B cell (primary cell): ENCODE measurements at regions not wholly inside any gene's neighbourhood (a gene's known extent, or its start where the extent isn't known, plus 50 kb on each side); places are given as distances from the start of the nearest gene placed in this dataset.

Source experiments
- ATAC-seq: fragments of 200-7000 bp; cut with Tn5 transposase; one replicate; pipeline ENCODE4 v1.10.0; 2021; ENCODE audit warnings: low read depth, mild to moderate bottlenecking, moderate number of reproducible peaks, moderate library complexity
- CTCF ChIA-PET: fragments of 350-600 bp; sonication (Branson Sonifier 250); formaldehyde crosslinking; loops from one replicate; lab custom pipeline; 2021; ENCODE audit warnings: antibody characterized with exemption, inconsistent platforms; lab: Charles Lee
- POLR2A ChIA-PET: fragments of 350-600 bp; sonication (Branson Sonifier 250); formaldehyde crosslinking; loops from one replicate; lab custom pipeline; 2021; ENCODE audit warnings: antibody characterized with exemption; lab: Charles Lee
- DNase-seq: peaks from one replicate; pipeline ENCODE4 v3.0.0; 2013
- H2AFZ ChIP-seq: 2 replicates; pipeline ENCODE4 v1.6.1; 2012; ENCODE audit warnings: mild to moderate bottlenecking, low read depth, low read length; ENCODE audit not compliant: insufficient read depth, poor library complexity, severe bottlenecking
- H3K27ac ChIP-seq, 2 donors: 1 replicate in 1 of 2; 2 replicates in 1 of 2; pipeline ENCODE4 v1.5.1; 2012 to 2013; ENCODE audit warnings: low read length in 2 of 2, mild to moderate bottlenecking in 2 of 2, moderate library complexity in 1 of 2
- H3K27me3 ChIP-seq, 4 experiments: fragments of 200-600 bp in 1 of 4; sonication (generic) in 1 of 4; replicated peaks in 1 of 4; 1 replicate in 2 of 4; 2 replicates in 2 of 4; pipeline versions ENCODE4 v1.6.1 to v1.7.0; 2013 to 2016; ENCODE audit warnings: low read length in 3 of 4, mild to moderate bottlenecking in 2 of 4, mixed read lengths in 1 of 4, moderate library complexity in 1 of 4; ENCODE audit not compliant: insufficient read depth in 4 of 4, control insufficient read depth in 3 of 4; ENCODE audit errors: control extremely low read depth in 1 of 4
- H3K36me3 ChIP-seq, 2 experiments: replicated peaks in 1 of 2; 1 replicate in 1 of 2; 2 replicates in 1 of 2; pipeline versions ENCODE4 v1.6.1 to v1.7.1; 2013; ENCODE audit warnings: low read length in 1 of 2; ENCODE audit not compliant: insufficient read depth in 2 of 2, control insufficient read depth in 1 of 2; ENCODE audit errors: control extremely low read depth in 1 of 2, extremely low read depth in 1 of 2
- H3K4me1 ChIP-seq, 2 donors: fragments of 200-600 bp in 1 of 2; sonication (generic) in 1 of 2; 1 replicate in 1 of 2; 2 replicates in 1 of 2; pipeline versions ENCODE4 v1.5.1 to v1.6.1; 2013 to 2017; ENCODE audit warnings: low read length in 2 of 2; ENCODE audit not compliant: control insufficient read depth in 2 of 2, insufficient read depth in 2 of 2
- H3K4me2 ChIP-seq: replicated peaks from 2 replicates; pipeline ENCODE3; 2012; ENCODE audit warnings: mild to moderate bottlenecking, low read depth, low read length; ENCODE audit not compliant: poor library complexity, severe bottlenecking
- H3K4me3 ChIP-seq, 5 experiments: fragments of 200-600 bp in 1 of 5; sonication (generic) in 1 of 5; 1 replicate in 3 of 5; 2 replicates in 2 of 5; pipeline versions ENCODE4 v1.5.1 to v1.7.0; 2011 to 2016; ENCODE audit warnings: low read length in 4 of 5, mild to moderate bottlenecking in 4 of 5, low read depth in 2 of 5, control low read depth in 1 of 5, moderate library complexity in 1 of 5; ENCODE audit not compliant: insufficient read depth in 1 of 5; ENCODE audit errors: control extremely low read depth in 1 of 5, extremely low read depth in 1 of 5
- H3K79me2 ChIP-seq: fragments of 200-600 bp; sonication (generic); one replicate; pipeline ENCODE4 v1.6.0; 2016; ENCODE audit warnings: low read length; ENCODE audit not compliant: control insufficient read depth, insufficient read depth
- H3K9ac ChIP-seq: fragments of 200-600 bp; sonication (generic); 2 replicates; pipeline ENCODE4 v1.6.1; 2017; ENCODE audit warnings: mild to moderate bottlenecking, low read length, moderate library complexity
- H3K9me3 ChIP-seq, 3 donors: one replicate each; pipeline versions ENCODE4 v1.6.1 to v1.7.1; 2013; ENCODE audit warnings: low read length in 2 of 3; ENCODE audit not compliant: control insufficient read depth in 2 of 3, insufficient read depth in 1 of 3; ENCODE audit errors: control extremely low read depth in 1 of 3
- H4K20me1 ChIP-seq: 2 replicates; pipeline ENCODE4 v1.6.0; 2012; ENCODE audit warnings: mild to moderate bottlenecking, low read length; ENCODE audit not compliant: insufficient read depth, control insufficient read depth, poor library complexity, severe bottlenecking
- H3K27ac Mint-ChIP-seq: one replicate; pipeline ENCODE4 v1.8.0; 2021; ENCODE audit warnings: mixed read lengths
- H3K27me3 Mint-ChIP-seq: one replicate; pipeline ENCODE4 v1.8.0; 2021; ENCODE audit warnings: mixed read lengths
- H3K4me1 Mint-ChIP-seq: one replicate; pipeline ENCODE4 v1.8.0; 2021; ENCODE audit warnings: mixed read lengths
- H3K4me3 Mint-ChIP-seq: one replicate; pipeline ENCODE4 v1.8.0; 2021; ENCODE audit warnings: mixed read lengths
- H3K9me3 Mint-ChIP-seq: one replicate; pipeline ENCODE4 v1.8.0; 2022; ENCODE audit warnings: mixed read lengths; ENCODE audit not compliant: insufficient read depth
- CTCF ChIP-seq: fragments of 200-600 bp; IDR thresholded peaks from one replicate; pipeline ENCODE4 v1.8.0; 2022; ENCODE audit warnings: antibody characterized with exemption, mild to moderate bottlenecking
- EZH2 ChIP-seq: IDR thresholded peaks from 2 replicates; pipeline ENCODE4 v1.6.1; 2012; ENCODE audit warnings: borderline replicate concordance, low read depth, mild to moderate bottlenecking, moderate library complexity, low read length; ENCODE audit not compliant: insufficient read depth, poor library complexity, severe bottlenecking
- WGBS: methylation state at CpG from one replicate; pipeline ENCODE4 v1.1.5; 2013; ENCODE audit warnings: missing lambda C conversion rate; ENCODE audit not compliant: insufficient coverage; 5-methylcytosine and 5-hydroxymethylcytosine counted together
- intact Hi-C: fragments of 100-400 bp; cut with micrococcal nuclease; formaldehyde crosslinking; loops from one replicate; pipeline ENCODE4 v1.10.0; 2022

- Histone ChIP-seq H3K79me2 (no peaks in the 10 kb centered on the region), H3K36me3 (no peaks in the 10 kb centered on the region), H3K9me3 (peaks cover 0 to 3% (median 0%) of the 10 kb centered on the region in 3 donors), H3K4me1 (peaks cover 23 to 28% of the 10 kb centered on the region in 2 donors), H3K9ac (no peak overlapping the region), H2AFZ (no peak overlapping the region), H3K27me3 (no peaks in the 10 kb centered on the region), H3K4me3 (no peak overlapping the region), H3K27ac (no peak overlapping the region), H4K20me1 (no peaks in the 10 kb centered on the region), H3K4me2 (no peak overlapping the region)
- no peak overlapping the region for H3K27ac Mint-ChIP-seq
- no peak for ATAC-seq
- TF ChIP-seq EZH2 (no peak), CTCF (no peak)
- H3K4me3 Mint-ChIP-seq: no peak overlapping the region
- H3K4me1 Mint-ChIP-seq: peaks cover 30% of the 10 kb centered on the region
- no peak for DNase-seq
- intact Hi-C loops: no loop called here
- CTCF ChIA-PET: no interaction called here
- peaks cover 7% of the 10 kb centered on the region for H3K27me3 Mint-ChIP-seq
- POLR2A ChIA-PET: no interaction called here
- no peaks in the 10 kb centered on the region for H3K9me3 Mint-ChIP-seq
Observed at GRCh38 chr1:228812961-228813360, 77.7 kb downstream of the RHOU start.

DNA sequence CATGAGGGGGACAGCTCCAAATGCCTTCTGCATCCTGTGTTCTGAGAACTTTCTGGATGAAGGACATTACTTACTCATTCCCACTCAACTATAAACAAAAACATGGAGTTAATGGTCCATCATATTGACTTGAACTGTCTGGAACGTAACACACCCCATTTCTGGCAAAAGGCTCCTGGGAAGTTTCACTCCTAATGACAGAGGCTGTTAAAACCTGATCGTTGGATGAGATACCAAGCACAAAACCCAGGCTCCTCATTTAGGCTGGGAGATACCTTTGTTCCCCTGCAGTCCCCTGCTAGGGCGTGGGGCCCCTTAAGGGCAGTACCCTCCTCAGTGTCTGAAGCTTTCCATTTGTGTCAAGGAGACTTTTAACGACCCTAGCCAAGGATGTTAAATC is 78.9 kb downstream of the RHOU start:
- peaks cover 0 to 12% (median 0%) of the 10 kb centered on the region in 3 donors for H3K9me3 ChIP-seq
- TF ChIP-seq CTCF: no peak
- no peak for TF ChIP-seq EZH2
- no peaks in the 10 kb centered on the region for H4K20me1 ChIP-seq
- no peaks in the 10 kb centered on the region for H3K79me2 ChIP-seq
- DNase-seq (no peak), ATAC-seq (no peak)
- H3K4me2 ChIP-seq: no peak overlapping the region
- no peaks in the 10 kb centered on the region for H3K27me3 ChIP-seq
- H3K27me3 Mint-ChIP-seq: peaks cover 7% of the 10 kb centered on the region
- H3K9me3 Mint-ChIP-seq: no peaks in the 10 kb centered on the region
- no peak overlapping the region for H3K4me3 ChIP-seq
- no peak overlapping the region for H2AFZ ChIP-seq
- no peak overlapping the region for H3K27ac ChIP-seq
- POLR2A ChIA-PET: no interaction called here
- peaks cover 23 to 26% of the 10 kb centered on the region in 2 donors for H3K4me1 ChIP-seq
- H3K36me3 ChIP-seq: no peaks in the 10 kb centered on the region
- H3K9ac ChIP-seq: no peak overlapping the region
- H3K4me3 Mint-ChIP-seq: no peak overlapping the region
- intact Hi-C loops: no loop called here
- CTCF ChIA-PET: no interaction called here
- no peak overlapping the region for H3K27ac Mint-ChIP-seq
- 85% methylated on average over 2 of the region's 4 CpGs for WGBS
- peaks cover 26% of the 10 kb centered on the region for H3K4me1 Mint-ChIP-seq
